ENCODE measurements at regions not wholly inside any gene's neighbourhood (a gene's known extent, or its start where the extent isn't known, plus 50 kb on each side); places are given as distances from the start of the nearest gene placed in this dataset.

- no peak for TF ChIP-seq CTCF (IDR thresholded peaks at IDR 0.05)
- TF ChIP-seq POLR2A (IDR thresholded peaks at IDR 0.05), result no peak
- TF ChIP-seq EP300 (IDR thresholded peaks at IDR 0.05; ENCODE audit: low read depth), result no peak
- TF ChIP-seq POLR2AphosphoS5 (IDR thresholded peaks at IDR 0.05), result no peak
Observed at GRCh38 chr16:6988846-6989245, 343.8 kb upstream of the RBFOX1 start.

Data from transverse colon (tissue), 4 donors.